DMS53 treated with DMSO at 0.1 percent for 48 hours (cell line): ENCODE measurements at regions not wholly inside any gene's neighbourhood (a gene's known extent, or its start where the extent isn't known, plus 50 kb on each side); places are given as distances from the start of the nearest gene placed in this dataset.

Source experiments
- DNase-seq: peaks from one replicate; lab custom pipeline; 2025; ENCODE audit not compliant: unreplicated experiment; lab: John Stamatoyannopoulos, UW

DNA sequence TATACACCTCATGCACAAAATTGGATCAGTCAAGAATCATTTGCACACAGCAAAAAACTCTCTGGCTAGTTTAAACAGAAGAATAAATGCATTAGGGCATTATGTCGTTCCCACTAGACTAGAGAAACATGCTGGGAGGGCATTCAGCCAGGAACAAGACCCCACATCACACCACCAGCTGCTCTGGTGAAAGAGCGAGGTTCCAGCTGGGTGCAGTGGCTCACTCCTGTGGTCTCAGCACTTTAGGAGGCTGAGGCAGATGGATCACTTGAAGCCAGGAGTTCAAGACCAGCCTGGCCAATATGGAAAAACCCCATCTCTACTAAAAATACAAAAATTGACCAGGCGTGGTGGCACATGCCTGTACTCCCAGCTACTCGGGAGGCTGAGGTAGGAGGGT is 52.1 kb upstream of the BACE2 start:
- no peak for DNase-seq
